B cell (primary cell): ENCODE measurements at regions not wholly inside any gene's neighbourhood (a gene's known extent, or its start where the extent isn't known, plus 50 kb on each side); places are given as distances from the start of the nearest gene placed in this dataset.

Source experiments
- ATAC-seq: fragments of 200-7000 bp; cut with Tn5 transposase; one replicate; pipeline ENCODE4 v1.10.0; 2021; ENCODE audit warnings: low read depth, mild to moderate bottlenecking, moderate number of reproducible peaks, moderate library complexity
- CTCF ChIA-PET: fragments of 350-600 bp; sonication (Branson Sonifier 250); formaldehyde crosslinking; loops from one replicate; lab custom pipeline; 2021; ENCODE audit warnings: antibody characterized with exemption, inconsistent platforms; lab: Charles Lee
- POLR2A ChIA-PET: fragments of 350-600 bp; sonication (Branson Sonifier 250); formaldehyde crosslinking; loops from one replicate; lab custom pipeline; 2021; ENCODE audit warnings: antibody characterized with exemption; lab: Charles Lee
- DNase-seq: peaks from one replicate; pipeline ENCODE4 v3.0.0; 2013
- H2AFZ ChIP-seq: 2 replicates; pipeline ENCODE4 v1.6.1; 2012; ENCODE audit warnings: mild to moderate bottlenecking, low read depth, low read length; ENCODE audit not compliant: insufficient read depth, poor library complexity, severe bottlenecking
- H3K27ac ChIP-seq, 2 donors: 1 replicate in 1 of 2; 2 replicates in 1 of 2; pipeline ENCODE4 v1.5.1; 2012 to 2013; ENCODE audit warnings: low read length in 2 of 2, mild to moderate bottlenecking in 2 of 2, moderate library complexity in 1 of 2
- H3K27me3 ChIP-seq, 4 experiments: fragments of 200-600 bp in 1 of 4; sonication (generic) in 1 of 4; replicated peaks in 1 of 4; 1 replicate in 2 of 4; 2 replicates in 2 of 4; pipeline versions ENCODE4 v1.6.1 to v1.7.0; 2013 to 2016; ENCODE audit warnings: low read length in 3 of 4, mild to moderate bottlenecking in 2 of 4, mixed read lengths in 1 of 4, moderate library complexity in 1 of 4; ENCODE audit not compliant: insufficient read depth in 4 of 4, control insufficient read depth in 3 of 4; ENCODE audit errors: control extremely low read depth in 1 of 4
- H3K36me3 ChIP-seq, 2 experiments: replicated peaks in 1 of 2; 1 replicate in 1 of 2; 2 replicates in 1 of 2; pipeline versions ENCODE4 v1.6.1 to v1.7.1; 2013; ENCODE audit warnings: low read length in 1 of 2; ENCODE audit not compliant: insufficient read depth in 2 of 2, control insufficient read depth in 1 of 2; ENCODE audit errors: control extremely low read depth in 1 of 2, extremely low read depth in 1 of 2
- H3K4me1 ChIP-seq, 2 donors: fragments of 200-600 bp in 1 of 2; sonication (generic) in 1 of 2; 1 replicate in 1 of 2; 2 replicates in 1 of 2; pipeline versions ENCODE4 v1.5.1 to v1.6.1; 2013 to 2017; ENCODE audit warnings: low read length in 2 of 2; ENCODE audit not compliant: control insufficient read depth in 2 of 2, insufficient read depth in 2 of 2
- H3K4me2 ChIP-seq: replicated peaks from 2 replicates; pipeline ENCODE3; 2012; ENCODE audit warnings: mild to moderate bottlenecking, low read depth, low read length; ENCODE audit not compliant: poor library complexity, severe bottlenecking
- H3K4me3 ChIP-seq, 5 experiments: fragments of 200-600 bp in 1 of 5; sonication (generic) in 1 of 5; 1 replicate in 3 of 5; 2 replicates in 2 of 5; pipeline versions ENCODE4 v1.5.1 to v1.7.0; 2011 to 2016; ENCODE audit warnings: low read length in 4 of 5, mild to moderate bottlenecking in 4 of 5, low read depth in 2 of 5, control low read depth in 1 of 5, moderate library complexity in 1 of 5; ENCODE audit not compliant: insufficient read depth in 1 of 5; ENCODE audit errors: control extremely low read depth in 1 of 5, extremely low read depth in 1 of 5
- H3K79me2 ChIP-seq: fragments of 200-600 bp; sonication (generic); one replicate; pipeline ENCODE4 v1.6.0; 2016; ENCODE audit warnings: low read length; ENCODE audit not compliant: control insufficient read depth, insufficient read depth
- H3K9ac ChIP-seq: fragments of 200-600 bp; sonication (generic); 2 replicates; pipeline ENCODE4 v1.6.1; 2017; ENCODE audit warnings: mild to moderate bottlenecking, low read length, moderate library complexity
- H3K9me3 ChIP-seq, 3 donors: one replicate each; pipeline versions ENCODE4 v1.6.1 to v1.7.1; 2013; ENCODE audit warnings: low read length in 2 of 3; ENCODE audit not compliant: control insufficient read depth in 2 of 3, insufficient read depth in 1 of 3; ENCODE audit errors: control extremely low read depth in 1 of 3
- H4K20me1 ChIP-seq: 2 replicates; pipeline ENCODE4 v1.6.0; 2012; ENCODE audit warnings: mild to moderate bottlenecking, low read length; ENCODE audit not compliant: insufficient read depth, control insufficient read depth, poor library complexity, severe bottlenecking
- H3K27ac Mint-ChIP-seq: one replicate; pipeline ENCODE4 v1.8.0; 2021; ENCODE audit warnings: mixed read lengths
- H3K27me3 Mint-ChIP-seq: one replicate; pipeline ENCODE4 v1.8.0; 2021; ENCODE audit warnings: mixed read lengths
- H3K4me1 Mint-ChIP-seq: one replicate; pipeline ENCODE4 v1.8.0; 2021; ENCODE audit warnings: mixed read lengths
- H3K4me3 Mint-ChIP-seq: one replicate; pipeline ENCODE4 v1.8.0; 2021; ENCODE audit warnings: mixed read lengths
- H3K9me3 Mint-ChIP-seq: one replicate; pipeline ENCODE4 v1.8.0; 2022; ENCODE audit warnings: mixed read lengths; ENCODE audit not compliant: insufficient read depth
- EZH2 ChIP-seq: IDR thresholded peaks from 2 replicates; pipeline ENCODE4 v1.6.1; 2012; ENCODE audit warnings: borderline replicate concordance, low read depth, mild to moderate bottlenecking, moderate library complexity, low read length; ENCODE audit not compliant: insufficient read depth, poor library complexity, severe bottlenecking
- WGBS: methylation state at CpG from one replicate; pipeline ENCODE4 v1.1.5; 2013; ENCODE audit warnings: missing lambda C conversion rate; ENCODE audit not compliant: insufficient coverage; 5-methylcytosine and 5-hydroxymethylcytosine counted together
- intact Hi-C: fragments of 100-400 bp; cut with micrococcal nuclease; formaldehyde crosslinking; loops from one replicate; pipeline ENCODE4 v1.10.0; 2022
- TF ChIP-seq, protein P1 (sequence below): fragments of 200-600 bp; IDR thresholded peaks from one replicate; pipeline ENCODE4 v1.8.0; 2022; ENCODE audit warnings: antibody characterized with exemption, mild to moderate bottlenecking

- H3K4me1 ChIP-seq, result no peaks in the 10 kb centered on the region
- no peak for DNase-seq
- H2AFZ ChIP-seq, result no peak overlapping the region
- H3K27me3 Mint-ChIP-seq, result no peaks in the 10 kb centered on the region
- H3K9me3 Mint-ChIP-seq, result peaks cover 2% of the 10 kb centered on the region
- H3K9me3 ChIP-seq, result peaks cover 0 to 12% (median 3%) of the 10 kb centered on the region in 3 donors
- H3K4me1 Mint-ChIP-seq, result no peaks in the 10 kb centered on the region
- no peaks in the 10 kb centered on the region for H3K27me3 ChIP-seq
- H3K4me3 Mint-ChIP-seq, result no peak overlapping the region
- ChIA-PET POLR2A (no interaction called here), CTCF (no interaction called here)
- WGBS, result 84% methylated on average over 2 of the region's 2 CpGs
- no peaks in the 10 kb centered on the region for H3K36me3 ChIP-seq
- no peak overlapping the region for H3K27ac Mint-ChIP-seq
- TF ChIP-seq EZH2, result no peak
- TF ChIP-seq, protein P1, sequence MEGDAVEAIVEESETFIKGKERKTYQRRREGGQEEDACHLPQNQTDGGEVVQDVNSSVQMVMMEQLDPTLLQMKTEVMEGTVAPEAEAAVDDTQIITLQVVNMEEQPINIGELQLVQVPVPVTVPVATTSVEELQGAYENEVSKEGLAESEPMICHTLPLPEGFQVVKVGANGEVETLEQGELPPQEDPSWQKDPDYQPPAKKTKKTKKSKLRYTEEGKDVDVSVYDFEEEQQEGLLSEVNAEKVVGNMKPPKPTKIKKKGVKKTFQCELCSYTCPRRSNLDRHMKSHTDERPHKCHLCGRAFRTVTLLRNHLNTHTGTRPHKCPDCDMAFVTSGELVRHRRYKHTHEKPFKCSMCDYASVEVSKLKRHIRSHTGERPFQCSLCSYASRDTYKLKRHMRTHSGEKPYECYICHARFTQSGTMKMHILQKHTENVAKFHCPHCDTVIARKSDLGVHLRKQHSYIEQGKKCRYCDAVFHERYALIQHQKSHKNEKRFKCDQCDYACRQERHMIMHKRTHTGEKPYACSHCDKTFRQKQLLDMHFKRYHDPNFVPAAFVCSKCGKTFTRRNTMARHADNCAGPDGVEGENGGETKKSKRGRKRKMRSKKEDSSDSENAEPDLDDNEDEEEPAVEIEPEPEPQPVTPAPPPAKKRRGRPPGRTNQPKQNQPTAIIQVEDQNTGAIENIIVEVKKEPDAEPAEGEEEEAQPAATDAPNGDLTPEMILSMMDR, result no peak
- no peaks in the 10 kb centered on the region for H4K20me1 ChIP-seq
- no peak overlapping the region for H3K4me3 ChIP-seq
- intact Hi-C loops, result no loop called here
- H3K27ac ChIP-seq, result no peak overlapping the region
- H3K4me2 ChIP-seq, result no peak overlapping the region
- ATAC-seq, result no peak
- no peaks in the 10 kb centered on the region for H3K79me2 ChIP-seq
- H3K9ac ChIP-seq, result no peak overlapping the region
These were observed 124.3 kb upstream of the TMTC4 start for GRCh38 chr13:100798739-100799361.

GRCh38 chr13:100797921-100798320, 123.3 kb upstream of the TMTC4 start:
- WGBS, result 40% methylated on average over 2 of the region's 2 CpGs
- no peaks in the 10 kb centered on the region for H3K4me1 Mint-ChIP-seq
- no peaks in the 10 kb centered on the region for H3K27me3 Mint-ChIP-seq
- CTCF ChIA-PET, result no interaction called here
- Histone ChIP-seq H3K9ac (no peak overlapping the region), H3K27ac (no peak overlapping the region), H3K4me2 (no peak overlapping the region), H3K36me3 (no peaks in the 10 kb centered on the region), H3K4me3 (no peak overlapping the region), H4K20me1 (no peaks in the 10 kb centered on the region), H2AFZ (no peak overlapping the region), H3K4me1 (no peaks in the 10 kb centered on the region), H3K79me2 (no peaks in the 10 kb centered on the region), H3K27me3 (no peaks in the 10 kb centered on the region), H3K9me3 (peaks cover 0 to 12% (median 3%) of the 10 kb centered on the region in 3 donors)
- no peak for ATAC-seq
- TF ChIP-seq, protein P1, result no peak
- TF ChIP-seq EZH2, result no peak
- no peak for DNase-seq
- intact Hi-C loops, result no loop called here
- POLR2A ChIA-PET, result no interaction called here
- H3K4me3 Mint-ChIP-seq, result no peak overlapping the region
- H3K9me3 Mint-ChIP-seq, result peaks cover 6% of the 10 kb centered on the region
- no peak overlapping the region for H3K27ac Mint-ChIP-seq
